A549 (cell line): ENCODE measurements at regions not wholly inside any gene's neighbourhood (a gene's known extent, or its start where the extent isn't known, plus 50 kb on each side); places are given as distances from the start of the nearest gene placed in this dataset.

Experiments used
- ATAC-seq, 2 experiments: fragments of 200-7000 bp in 1 of 2; fragments of >200 bp in 1 of 2; cut with Nextera tagmentation in 1 of 2; cut with Tn5 transposase in 1 of 2; 3 replicates each; pipeline versions ENCODE4 v1.8.0 to v1.9.1; 2018 to 2020; ENCODE audit warnings: mild to moderate bottlenecking in 1 of 2, moderate library complexity in 1 of 2
- CTCF ChIA-PET: fragments of 300-600 bp; sonication (Branson Sonifier 250); formaldehyde crosslinking; extraction: SDS; loops from one replicate; lab custom pipeline; 2021; ENCODE audit warnings: antibody characterized with exemption, inconsistent platforms; lab: Yijun Ruan, JAX
- POLR2A ChIA-PET: fragments of 350-600 bp; formaldehyde crosslinking; extraction: SDS; loops from one replicate; lab custom pipeline; 2021; ENCODE audit warnings: antibody characterized with exemption, inconsistent platforms; lab: Yijun Ruan, JAX
- DNase-seq, 2 experiments: peaks; one replicate each; pipeline versions ENCODE4 v3.0.0 to v3.0.0-alpha.2; 2011 to 2016; ENCODE audit warnings: low read depth in 1 of 2, low spot score in 1 of 2
- FAIRE-seq: peaks from 2 replicates; lab custom pipeline; 2011; peaks lifted over from hg19 to GRCh38; lab: Jason Lieb, UNC
- H3K27ac ChIP-seq, 2 experiments: fragments of >200 bp; sonication (Bioruptor Twin); formaldehyde crosslinking; 3 replicates each; pipeline ENCODE4 v1.5.1; 2016 to 2017
- H3K4me1 ChIP-seq: fragments of >200 bp; sonication (Bioruptor Twin); formaldehyde crosslinking; 3 replicates; pipeline ENCODE4 v1.6.1; 2016
- H3K4me2 ChIP-seq: fragments of >200 bp; sonication (Bioruptor Twin); formaldehyde crosslinking; 3 replicates; pipeline ENCODE4 v1.6.1; 2016
- H3K4me3 ChIP-seq: fragments of >200 bp; sonication (Bioruptor Twin); formaldehyde crosslinking; 3 replicates; pipeline ENCODE4 v1.5.1; 2016
- H3K9me3 ChIP-seq: fragments of >200 bp; sonication (Bioruptor Twin); formaldehyde crosslinking; 3 replicates; pipeline ENCODE4 v1.6.1; 2016
- BHLHE40 ChIP-seq: IDR thresholded peaks from 2 replicates; pipeline ENCODE4 v1.6.1; 2012; ENCODE audit warnings: low read depth, low read length, inconsistent platforms
- CEBPB ChIP-seq, 2 experiments: fragments of >200 bp in 1 of 2; sonication (Bioruptor Twin) in 1 of 2; formaldehyde crosslinking in 1 of 2; IDR thresholded peaks; 2 replicates each; pipeline ENCODE4 v1.6.1; 2012 to 2016
- EHF ChIP-seq: fragments of 250-450 bp; sonication (Bioruptor Pico); IDR thresholded peaks from 2 replicates; pipeline ENCODE4 v1.5.0; 2020; ENCODE audit warnings: mild to moderate bottlenecking
- EHMT2 ChIP-seq: fragments of 200-600 bp; sonication (generic); IDR thresholded peaks from 2 replicates; pipeline ENCODE4 v1.6.1; 2016; ENCODE audit warnings: antibody characterized with exemption, low read depth, mild to moderate bottlenecking, moderate library complexity
- FOSL2 ChIP-seq, 2 experiments: fragments of 450-650 bp in 1 of 2; fragments of >200 bp in 1 of 2; sonication (Bioruptor Twin) in 1 of 2; formaldehyde crosslinking; IDR thresholded peaks; 2 replicates each; pipeline versions ENCODE4 v1.5.0 to v1.6.1; 2016 to 2020; ENCODE audit warnings: mild to moderate bottlenecking in 1 of 2, moderate library complexity in 1 of 2
- GATA3 ChIP-seq: IDR thresholded peaks from 2 replicates; pipeline ENCODE4 v1.6.1; 2012; ENCODE audit warnings: borderline replicate concordance
- HDAC2 ChIP-seq: fragments of 200-600 bp; sonication (generic); IDR thresholded peaks from 2 replicates; pipeline ENCODE4 v1.6.1; 2016
- HOXA7 ChIP-seq: fragments of 250-450 bp; sonication (Bioruptor Pico); IDR thresholded peaks from 2 replicates; pipeline ENCODE4 v1.5.0; 2020; ENCODE audit warnings: mild to moderate bottlenecking, moderate library complexity
- JUNB ChIP-seq: fragments of >200 bp; sonication (Bioruptor Twin); formaldehyde crosslinking; IDR thresholded peaks from 2 replicates; pipeline ENCODE4 v1.6.1; 2016
- KDM1A ChIP-seq: fragments of 200-600 bp; sonication (generic); IDR thresholded peaks from 2 replicates; pipeline ENCODE4 v1.6.1; 2016; ENCODE audit warnings: low read depth, mild to moderate bottlenecking
- KDM5A ChIP-seq: fragments of 200-600 bp; sonication (generic); IDR thresholded peaks from 2 replicates; pipeline ENCODE4 v1.6.1; 2016; ENCODE audit warnings: antibody characterized with exemption, mild to moderate bottlenecking
- MAFK ChIP-seq: fragments of 450-650 bp; IDR thresholded peaks from 2 replicates; pipeline ENCODE4 v1.6.1; 2014; ENCODE audit not compliant: partially characterized antibody
- MYC ChIP-seq: IDR thresholded peaks from 2 replicates; pipeline ENCODE4 v1.6.1; 2012; ENCODE audit warnings: mild to moderate bottlenecking, inconsistent platforms, low read length, improper control_type of control experiment, borderline replicate concordance
- NPAS2 ChIP-seq: fragments of 250-450 bp; sonication (Bioruptor Pico); IDR thresholded peaks from 2 replicates; pipeline ENCODE4 v1.8.0; 2022; ENCODE audit warnings: mild to moderate bottlenecking, moderate library complexity, borderline replicate concordance
- RAD21 ChIP-seq, 2 experiments: fragments of >200 bp in 1 of 2; sonication (Bioruptor Twin) in 1 of 2; formaldehyde crosslinking in 1 of 2; IDR thresholded peaks in 1 of 2; conservative IDR thresholded peaks in 1 of 2; 2 replicates in 1 of 2; 3 replicates in 1 of 2; pipeline ENCODE4 v1.6.1; 2012 to 2018; ENCODE audit warnings: inconsistent platforms in 1 of 2
- SMC3 ChIP-seq: fragments of >200 bp; sonication (Bioruptor Twin); formaldehyde crosslinking; IDR thresholded peaks from 3 replicates; pipeline ENCODE4 v1.6.1; 2018; ENCODE audit warnings: inconsistent platforms
- TFCP2L1 ChIP-seq: fragments of 250-450 bp; sonication (Bioruptor Pico); IDR thresholded peaks from 2 replicates; pipeline ENCODE4 v1.5.0; 2021; ENCODE audit warnings: mild to moderate bottlenecking
- TP53 ChIP-seq: fragments of 250-450 bp; sonication (Bioruptor Pico); IDR thresholded peaks from 2 replicates; pipeline ENCODE4 v1.5.0; 2021; ENCODE audit warnings: mild to moderate bottlenecking, moderate library complexity
- ZFP36 ChIP-seq: fragments of 450-650 bp; IDR thresholded peaks from 2 replicates; pipeline ENCODE4 v1.6.1; 2014; ENCODE audit warnings: borderline replicate concordance; ENCODE audit not compliant: partially characterized antibody
- ZNF302 ChIP-seq: fragments of 250-450 bp; sonication (Bioruptor Pico); IDR thresholded peaks from 2 replicates; pipeline ENCODE4 v1.9.0; 2021; ENCODE audit warnings: inconsistent platforms, mild to moderate bottlenecking, moderate library complexity
- WGBS: methylation state at CpG from one replicate; pipeline ENCODE4 v1.1.6; 2017; ENCODE audit errors: missing lambda C conversion rate; 5-methylcytosine and 5-hydroxymethylcytosine counted together
- TF ChIP-seq, protein P1 (sequence below): fragments of 250-450 bp; sonication (Bioruptor Pico); IDR thresholded peaks from 2 replicates; pipeline ENCODE4 v1.5.0; 2020; ENCODE audit warnings: low read depth, mild to moderate bottlenecking, moderate library complexity
- TF ChIP-seq, protein P2 (sequence below): fragments of 200-600 bp; sonication (generic); IDR thresholded peaks from 2 replicates; pipeline ENCODE4 v1.6.1; 2016; ENCODE audit warnings: antibody characterized with exemption, mild to moderate bottlenecking, moderate library complexity

- CTCF ChIA-PET: no interaction called here
- no peak for ATAC-seq
- Histone ChIP-seq H3K27ac (no peak overlapping the region), H3K4me1 (no peaks in the 10 kb centered on the region), H3K9me3 (no peaks in the 10 kb centered on the region)
- TF ChIP-seq HOXA7 (CRISPR knock-in tag) (no peak), FOSL2 (IDR thresholded peaks at IDR 0.05) (no peak), FOSL2 (CRISPR knock-in tag; IDR thresholded peaks at IDR 0.05) (no peak), MYC (no peak), EHF (CRISPR knock-in tag) (no peak), NPAS2 (no peak), CEBPB (IDR thresholded peaks at IDR 0.05) (no peak), ZFP36 (no peak), TP53 (CRISPR knock-in tag) (no peak), GATA3 (no peak), SMC3 (no peak), KDM5A (no peak), TFCP2L1 (CRISPR knock-in tag) (no peak), MAFK (no peak), RAD21 (conservative IDR thresholded peaks at IDR 0.05 in 1 of 2, IDR thresholded peaks at IDR 0.05 in 1 of 2) (no peak), JUNB (no peak), EHMT2 (no peak)
- TF ChIP-seq, protein P1, sequence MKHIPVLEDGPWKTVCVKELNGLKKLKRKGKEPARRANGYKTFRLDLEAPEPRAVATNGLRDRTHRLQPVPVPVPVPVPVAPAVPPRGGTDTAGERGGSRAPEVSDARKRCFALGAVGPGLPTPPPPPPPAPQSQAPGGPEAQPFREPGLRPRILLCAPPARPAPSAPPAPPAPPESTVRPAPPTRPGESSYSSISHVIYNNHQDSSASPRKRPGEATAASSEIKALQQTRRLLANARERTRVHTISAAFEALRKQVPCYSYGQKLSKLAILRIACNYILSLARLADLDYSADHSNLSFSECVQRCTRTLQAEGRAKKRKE: no peak
- TF ChIP-seq, protein P2, sequence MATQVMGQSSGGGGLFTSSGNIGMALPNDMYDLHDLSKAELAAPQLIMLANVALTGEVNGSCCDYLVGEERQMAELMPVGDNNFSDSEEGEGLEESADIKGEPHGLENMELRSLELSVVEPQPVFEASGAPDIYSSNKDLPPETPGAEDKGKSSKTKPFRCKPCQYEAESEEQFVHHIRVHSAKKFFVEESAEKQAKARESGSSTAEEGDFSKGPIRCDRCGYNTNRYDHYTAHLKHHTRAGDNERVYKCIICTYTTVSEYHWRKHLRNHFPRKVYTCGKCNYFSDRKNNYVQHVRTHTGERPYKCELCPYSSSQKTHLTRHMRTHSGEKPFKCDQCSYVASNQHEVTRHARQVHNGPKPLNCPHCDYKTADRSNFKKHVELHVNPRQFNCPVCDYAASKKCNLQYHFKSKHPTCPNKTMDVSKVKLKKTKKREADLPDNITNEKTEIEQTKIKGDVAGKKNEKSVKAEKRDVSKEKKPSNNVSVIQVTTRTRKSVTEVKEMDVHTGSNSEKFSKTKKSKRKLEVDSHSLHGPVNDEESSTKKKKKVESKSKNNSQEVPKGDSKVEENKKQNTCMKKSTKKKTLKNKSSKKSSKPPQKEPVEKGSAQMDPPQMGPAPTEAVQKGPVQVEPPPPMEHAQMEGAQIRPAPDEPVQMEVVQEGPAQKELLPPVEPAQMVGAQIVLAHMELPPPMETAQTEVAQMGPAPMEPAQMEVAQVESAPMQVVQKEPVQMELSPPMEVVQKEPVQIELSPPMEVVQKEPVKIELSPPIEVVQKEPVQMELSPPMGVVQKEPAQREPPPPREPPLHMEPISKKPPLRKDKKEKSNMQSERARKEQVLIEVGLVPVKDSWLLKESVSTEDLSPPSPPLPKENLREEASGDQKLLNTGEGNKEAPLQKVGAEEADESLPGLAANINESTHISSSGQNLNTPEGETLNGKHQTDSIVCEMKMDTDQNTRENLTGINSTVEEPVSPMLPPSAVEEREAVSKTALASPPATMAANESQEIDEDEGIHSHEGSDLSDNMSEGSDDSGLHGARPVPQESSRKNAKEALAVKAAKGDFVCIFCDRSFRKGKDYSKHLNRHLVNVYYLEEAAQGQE: no peak
- TF ChIP-seq, all 56 proteins: peak for 0
- Histone ChIP-seq H3K4me3 (no peak overlapping the region), H3K4me2 (no peak overlapping the region)
- DNase-seq (no peak), FAIRE-seq (no peak)
- 0% methylated on average over 1 of the region's 1 CpG for WGBS
- POLR2A ChIA-PET: no interaction called here
These were observed 444.7 kb upstream of the NFIA start for GRCh38 chr1:60637651-60638050.

DNA sequence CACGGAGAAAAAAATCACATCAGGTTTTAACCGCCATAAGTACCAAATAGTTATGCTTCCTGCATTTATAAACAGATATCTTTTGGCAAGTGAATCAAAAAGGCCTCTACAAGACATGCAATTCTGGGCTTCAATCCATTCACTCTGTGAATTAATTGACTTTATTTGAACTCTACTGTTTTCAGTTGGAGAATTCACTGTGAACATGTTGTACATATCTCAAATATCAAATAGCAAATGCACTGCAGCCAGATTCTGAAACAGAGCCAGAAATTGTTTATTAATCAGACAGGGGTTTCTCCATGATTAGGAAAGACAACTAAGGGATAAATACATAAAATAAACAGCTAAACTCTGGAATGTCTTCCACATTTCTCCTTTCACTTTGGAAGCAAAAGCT is 445.4 kb upstream of the NFIA start:
- WGBS: 41% methylated on average over 2 of the region's 2 CpGs
- no peak for TF ChIP-seq MYC
- no peak for TF ChIP-seq GATA3
- no peak for TF ChIP-seq BHLHE40
- no peak for TF ChIP-seq ZNF302 (CRISPR knock-in tag)
- TF ChIP-seq KDM1A: no peak
- TF ChIP-seq HDAC2: no peak
- TF ChIP-seq, protein P1: no peak
- Histone ChIP-seq H3K27ac (no peak overlapping the region), H3K9me3 (no peaks in the 10 kb centered on the region), H3K4me3 (no peak overlapping the region), H3K4me2 (no peak overlapping the region), H3K4me1 (no peaks in the 10 kb centered on the region)
- POLR2A ChIA-PET: no interaction called here
- DNase-seq (no peak), ATAC-seq (no peak), FAIRE-seq (no peak)
- CTCF ChIA-PET: no interaction called here
